Smooth muscle cell (in vitro differentiated cells): ENCODE measurements at regions not wholly inside any gene's neighbourhood (a gene's known extent, or its start where the extent isn't known, plus 50 kb on each side); places are given as distances from the start of the nearest gene placed in this dataset.

Experiments
- DNase-seq: peaks from one replicate; lab custom pipeline; 2025; ENCODE audit not compliant: unreplicated experiment; lab: John Stamatoyannopoulos, UW
- H2AFZ ChIP-seq: fragments of 200-600 bp; sonication (generic); 2 replicates; pipeline ENCODE4 v1.6.0; 2016; ENCODE audit warnings: antibody characterized with exemption, low read depth, mild to moderate bottlenecking
- H3F3A ChIP-seq: fragments of 200-600 bp; sonication (generic); 2 replicates; pipeline ENCODE4 v1.6.0; 2017; ENCODE audit warnings: antibody characterized with exemption, low read depth
- H3K27ac ChIP-seq: fragments of 200-600 bp; sonication (generic); 2 replicates; pipeline ENCODE4 v1.5.1; 2016; ENCODE audit warnings: low read depth, mild to moderate bottlenecking
- H3K27me3 ChIP-seq: fragments of 200-600 bp; sonication (generic); 2 replicates; pipeline ENCODE4 v1.6.1; 2016; ENCODE audit warnings: low read depth, mild to moderate bottlenecking
- H3K36me3 ChIP-seq: fragments of 200-600 bp; sonication (generic); 2 replicates; pipeline ENCODE4 v1.5.1; 2016; ENCODE audit warnings: low read depth
- H3K4me1 ChIP-seq: fragments of 200-600 bp; sonication (generic); 2 replicates; pipeline ENCODE4 v1.5.1; 2016; ENCODE audit warnings: low read depth
- H3K4me2 ChIP-seq: fragments of 200-600 bp; sonication (generic); 2 replicates; pipeline ENCODE4 v1.6.0; 2016; ENCODE audit warnings: mild to moderate bottlenecking
- H3K4me3 ChIP-seq: fragments of 200-600 bp; sonication (generic); 2 replicates; pipeline ENCODE4 v1.5.1; 2016; ENCODE audit warnings: mild to moderate bottlenecking
- H3K79me2 ChIP-seq: fragments of 200-600 bp; sonication (generic); 2 replicates; pipeline ENCODE4 v1.6.0; 2016; ENCODE audit warnings: low read depth, mild to moderate bottlenecking
- H3K9ac ChIP-seq: fragments of 200-600 bp; sonication (generic); 2 replicates; pipeline ENCODE4 v1.6.0; 2016; ENCODE audit warnings: low read depth
- H3K9me3 ChIP-seq: fragments of 200-600 bp; sonication (generic); replicated peaks from 2 replicates; pipeline ENCODE4 v1.5.1; 2016; ENCODE audit warnings: low read depth
- H4K20me1 ChIP-seq: fragments of 200-600 bp; sonication (generic); 2 replicates; pipeline ENCODE4 v1.6.0; 2016; ENCODE audit warnings: low read depth
- CTCF ChIP-seq: fragments of 200-600 bp; sonication (generic); IDR thresholded peaks from 2 replicates; pipeline ENCODE4 v1.5.1; 2017; ENCODE audit warnings: borderline replicate concordance, mild to moderate bottlenecking, antibody characterized with exemption; ENCODE audit not compliant: insufficient read depth, poor library complexity, severe bottlenecking
- WGBS: methylation state at CpG from one replicate; pipeline ENCODE4 v1.1.7; 2016; ENCODE audit warnings: low lambda C conversion rate; 5-methylcytosine and 5-hydroxymethylcytosine counted together

GRCh38 chr11:134557571-134558257 is 145.7 kb upstream of the B3GAT1 start:
- TF ChIP-seq CTCF = no peak
- no peaks in the 10 kb centered on the region for H3K27me3 ChIP-seq
- H3F3A ChIP-seq = no peaks in the 10 kb centered on the region
- no peak overlapping the region for H2AFZ ChIP-seq
- H3K36me3 ChIP-seq = no peaks in the 10 kb centered on the region
- no peaks in the 10 kb centered on the region for H3K4me1 ChIP-seq
- WGBS = 79% methylated on average over 6 of the region's 6 CpGs
- H3K9me3 ChIP-seq = no peaks in the 10 kb centered on the region
- no peak overlapping the region for H3K4me2 ChIP-seq
- no peaks in the 10 kb centered on the region for H4K20me1 ChIP-seq
- DNase-seq = no peak
- H3K27ac ChIP-seq = peak overlapping the region; percentile 42
- H3K79me2 ChIP-seq = no peaks in the 10 kb centered on the region
- H3K9ac ChIP-seq = no peak overlapping the region
- H3K4me3 ChIP-seq = no peak overlapping the region

- H4K20me1 ChIP-seq = no peaks in the 10 kb centered on the region
- H3K27me3 ChIP-seq = no peaks in the 10 kb centered on the region
- no peak overlapping the region for H3K27ac ChIP-seq
- no peak overlapping the region for H3K4me2 ChIP-seq
- H3K9ac ChIP-seq = no peak overlapping the region
- H3K4me1 ChIP-seq = no peaks in the 10 kb centered on the region
- no peaks in the 10 kb centered on the region for H3K79me2 ChIP-seq
- no peak for TF ChIP-seq CTCF
- no peak overlapping the region for H3K4me3 ChIP-seq
- 95% methylated on average over 4 of the region's 4 CpGs for WGBS
- no peak overlapping the region for H2AFZ ChIP-seq
- H3K9me3 ChIP-seq = no peaks in the 10 kb centered on the region
- no peaks in the 10 kb centered on the region for H3K36me3 ChIP-seq
- no peaks in the 10 kb centered on the region for H3F3A ChIP-seq
- no peak for DNase-seq
Observed at GRCh38 chr11:134556186-134556585, 144.1 kb upstream of the B3GAT1 start.

- Histone ChIP-seq H3K27ac (no peak overlapping the region), H3K4me2 (no peak overlapping the region), H3F3A (no peaks in the 10 kb centered on the region), H3K4me3 (no peak overlapping the region), H2AFZ (no peak overlapping the region), H3K4me1 (no peaks in the 10 kb centered on the region), H3K9me3 (no peaks in the 10 kb centered on the region), H3K9ac (no peak overlapping the region), H4K20me1 (no peaks in the 10 kb centered on the region), H3K27me3 (no peaks in the 10 kb centered on the region), H3K36me3 (no peaks in the 10 kb centered on the region), H3K79me2 (no peaks in the 10 kb centered on the region)
- no peak for DNase-seq
- no peak for TF ChIP-seq CTCF
- 89% methylated on average over 7 of the region's 7 CpGs for WGBS
Observed at GRCh38 chr11:134555510-134555909, 143.5 kb upstream of the B3GAT1 start.

GRCh38 chr11:134554861-134555260 is 142.8 kb upstream of the B3GAT1 start:
- WGBS = 90% methylated on average over 3 of the region's 3 CpGs
- Histone ChIP-seq H3K9me3 (no peaks in the 10 kb centered on the region), H3K4me2 (no peak overlapping the region), H3K9ac (no peak overlapping the region), H3K27me3 (no peaks in the 10 kb centered on the region), H2AFZ (no peak overlapping the region), H3K27ac (no peak overlapping the region), H3K4me3 (no peak overlapping the region), H3K79me2 (no peaks in the 10 kb centered on the region), H4K20me1 (no peaks in the 10 kb centered on the region), H3F3A (no peaks in the 10 kb centered on the region), H3K36me3 (no peaks in the 10 kb centered on the region), H3K4me1 (no peaks in the 10 kb centered on the region)
- DNase-seq = no peak
- TF ChIP-seq CTCF = no peak
